Esophagus squamous epithelium (tissue), 5 donors: ENCODE measurements at regions not wholly inside any gene's neighbourhood (a gene's known extent, or its start where the extent isn't known, plus 50 kb on each side); places are given as distances from the start of the nearest gene placed in this dataset.

Experiments
- DNase-seq: peaks from one replicate; lab custom pipeline; 2025; lab: John Stamatoyannopoulos, UW
- H3K27ac ChIP-seq, 4 donors: fragments of 200-600 bp; sonication (generic); one replicate each; pipeline ENCODE4 v1.5.1; 2016 to 2019; ENCODE audit warnings: mild to moderate bottlenecking in 1 of 4
- H3K27me3 ChIP-seq, 4 donors: fragments of 200-600 bp; sonication (generic); 1 replicate in 3 of 4; 2 replicates in 1 of 4; pipeline versions ENCODE4 v1.5.1 to v1.6.0; 2017 to 2021; ENCODE audit warnings: antibody characterized with exemption in 1 of 4
- H3K36me3 ChIP-seq, 3 donors: fragments of 200-600 bp; sonication (generic); one replicate each; pipeline ENCODE4 v1.5.1; 2016 to 2019
- H3K4me1 ChIP-seq, 3 donors: fragments of 200-600 bp; sonication (generic); one replicate each; pipeline ENCODE4 v1.5.1; 2017 to 2019
- H3K4me3 ChIP-seq, 4 donors: fragments of 200-600 bp; sonication (generic); 1 replicate in 3 of 4; 2 replicates in 1 of 4; pipeline ENCODE4 v1.5.1; 2016 to 2019; ENCODE audit warnings: mild to moderate bottlenecking in 2 of 4, moderate library complexity in 1 of 4
- H3K9me3 ChIP-seq, 3 donors: fragments of 200-600 bp; sonication (generic); one replicate each; pipeline ENCODE4 v1.5.1; 2016 to 2019
- POLR2A ChIP-seq, 4 donors: fragments of 450-650 bp; IDR thresholded peaks; one replicate each; pipeline ENCODE4 v1.6.1; 2017; ENCODE audit warnings: antibody characterized with exemption in 4 of 4, mild to moderate bottlenecking in 4 of 4, moderate library complexity in 3 of 4
- WGBS, 2 donors: methylation state at CpG; one replicate each; pipeline ENCODE4 v1.1.5; 2018; 5-methylcytosine and 5-hydroxymethylcytosine counted together
- intact Hi-C: fragments of 100-400 bp; cut with DNase I; formaldehyde crosslinking; loops from one replicate; pipeline ENCODE4 v1.15.0; 2022
- TF ChIP-seq, protein P1 (sequence below), 6 experiments: fragments of 450-650 bp in 4 of 6; fragments of 200-600 bp in 2 of 6; sonication (generic) in 2 of 6; IDR thresholded peaks; one replicate each; pipeline ENCODE4 v1.5.1; 2016 to 2019; ENCODE audit warnings: antibody characterized with exemption in 6 of 6, mild to moderate bottlenecking in 4 of 6, moderate library complexity in 4 of 6
- donor health status: DM: yes; HTN: yes; CAD: no.

- Histone ChIP-seq H3K9me3 (no peaks in the 10 kb centered on the region), H3K27ac (no peak overlapping the region), H3K4me3 (no peak overlapping the region), H3K27me3 (peaks cover 0 to 51% (median 0%) of the 10 kb centered on the region in 4 donors), H3K36me3 (no peaks in the 10 kb centered on the region), H3K4me1 (no peaks in the 10 kb centered on the region)
- no peak for TF ChIP-seq POLR2A (IDR thresholded peaks at IDR 0.05)
- TF ChIP-seq, protein P1, sequence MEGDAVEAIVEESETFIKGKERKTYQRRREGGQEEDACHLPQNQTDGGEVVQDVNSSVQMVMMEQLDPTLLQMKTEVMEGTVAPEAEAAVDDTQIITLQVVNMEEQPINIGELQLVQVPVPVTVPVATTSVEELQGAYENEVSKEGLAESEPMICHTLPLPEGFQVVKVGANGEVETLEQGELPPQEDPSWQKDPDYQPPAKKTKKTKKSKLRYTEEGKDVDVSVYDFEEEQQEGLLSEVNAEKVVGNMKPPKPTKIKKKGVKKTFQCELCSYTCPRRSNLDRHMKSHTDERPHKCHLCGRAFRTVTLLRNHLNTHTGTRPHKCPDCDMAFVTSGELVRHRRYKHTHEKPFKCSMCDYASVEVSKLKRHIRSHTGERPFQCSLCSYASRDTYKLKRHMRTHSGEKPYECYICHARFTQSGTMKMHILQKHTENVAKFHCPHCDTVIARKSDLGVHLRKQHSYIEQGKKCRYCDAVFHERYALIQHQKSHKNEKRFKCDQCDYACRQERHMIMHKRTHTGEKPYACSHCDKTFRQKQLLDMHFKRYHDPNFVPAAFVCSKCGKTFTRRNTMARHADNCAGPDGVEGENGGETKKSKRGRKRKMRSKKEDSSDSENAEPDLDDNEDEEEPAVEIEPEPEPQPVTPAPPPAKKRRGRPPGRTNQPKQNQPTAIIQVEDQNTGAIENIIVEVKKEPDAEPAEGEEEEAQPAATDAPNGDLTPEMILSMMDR (IDR thresholded peaks at IDR 0.05), result no peak
- intact Hi-C loops, result no loop called here
- no peak for DNase-seq
- WGBS, 2 donors, result 46 to 61% methylated on average over 4 of the region's 4 CpGs
Measured at GRCh38 chr22:35198738-35199137, 58.6 kb upstream of the HMGXB4 start.

GRCh38 chr22:35202376-35202775 lies 54.9 kb upstream of the HMGXB4 start:
- no peak overlapping the region for H3K27ac ChIP-seq
- no peak overlapping the region for H3K4me3 ChIP-seq
- no peaks in the 10 kb centered on the region for H3K36me3 ChIP-seq
- intact Hi-C loops, result no loop called here
- TF ChIP-seq, protein P1 (IDR thresholded peaks at IDR 0.05), result no peak
- no peak for TF ChIP-seq POLR2A (IDR thresholded peaks at IDR 0.05)
- H3K27me3 ChIP-seq, result peaks cover 0 to 63% (median 0%) of the 10 kb centered on the region in 4 donors
- H3K9me3 ChIP-seq, result no peaks in the 10 kb centered on the region
- DNase-seq, result no peak
- H3K4me1 ChIP-seq, result no peaks in the 10 kb centered on the region

DNA sequence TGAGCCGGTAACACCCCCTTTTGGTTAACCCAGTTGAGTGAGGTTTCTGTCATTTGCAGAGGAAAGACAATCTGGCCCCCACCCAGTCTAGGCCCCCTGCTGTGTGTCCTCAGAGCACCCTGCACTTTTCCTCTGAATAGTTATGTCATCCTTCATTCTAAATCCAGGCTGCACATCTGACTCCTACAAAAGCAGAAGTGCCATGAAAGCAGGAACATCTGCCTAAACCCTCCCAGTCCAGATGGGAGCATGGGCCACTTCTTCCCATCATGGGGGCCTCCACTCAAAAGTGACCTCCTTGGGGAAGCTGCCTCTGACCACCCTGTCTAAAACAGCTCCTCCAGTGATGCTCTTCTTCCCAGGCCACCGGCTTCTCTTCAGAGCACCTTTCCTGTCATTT lies 53.7 kb upstream of the HMGXB4 start:
- Histone ChIP-seq H3K36me3 (no peaks in the 10 kb centered on the region), H3K4me3 (no peak overlapping the region), H3K9me3 (no peaks in the 10 kb centered on the region), H3K27ac (no peak overlapping the region), H3K27me3 (peaks cover 0 to 60% (median 0%) of the 10 kb centered on the region in 4 donors), H3K4me1 (no peaks in the 10 kb centered on the region)
- 73 to 90% methylated on average over 2 of the region's 2 CpGs for whole genome bisulfite sequencing, 2 donors
- no peak for DNase-seq
- intact Hi-C loops, result no loop called here
- TF ChIP-seq, protein P1 (IDR thresholded peaks at IDR 0.05), result no peak
- no peak for TF ChIP-seq POLR2A (IDR thresholded peaks at IDR 0.05)

DNA sequence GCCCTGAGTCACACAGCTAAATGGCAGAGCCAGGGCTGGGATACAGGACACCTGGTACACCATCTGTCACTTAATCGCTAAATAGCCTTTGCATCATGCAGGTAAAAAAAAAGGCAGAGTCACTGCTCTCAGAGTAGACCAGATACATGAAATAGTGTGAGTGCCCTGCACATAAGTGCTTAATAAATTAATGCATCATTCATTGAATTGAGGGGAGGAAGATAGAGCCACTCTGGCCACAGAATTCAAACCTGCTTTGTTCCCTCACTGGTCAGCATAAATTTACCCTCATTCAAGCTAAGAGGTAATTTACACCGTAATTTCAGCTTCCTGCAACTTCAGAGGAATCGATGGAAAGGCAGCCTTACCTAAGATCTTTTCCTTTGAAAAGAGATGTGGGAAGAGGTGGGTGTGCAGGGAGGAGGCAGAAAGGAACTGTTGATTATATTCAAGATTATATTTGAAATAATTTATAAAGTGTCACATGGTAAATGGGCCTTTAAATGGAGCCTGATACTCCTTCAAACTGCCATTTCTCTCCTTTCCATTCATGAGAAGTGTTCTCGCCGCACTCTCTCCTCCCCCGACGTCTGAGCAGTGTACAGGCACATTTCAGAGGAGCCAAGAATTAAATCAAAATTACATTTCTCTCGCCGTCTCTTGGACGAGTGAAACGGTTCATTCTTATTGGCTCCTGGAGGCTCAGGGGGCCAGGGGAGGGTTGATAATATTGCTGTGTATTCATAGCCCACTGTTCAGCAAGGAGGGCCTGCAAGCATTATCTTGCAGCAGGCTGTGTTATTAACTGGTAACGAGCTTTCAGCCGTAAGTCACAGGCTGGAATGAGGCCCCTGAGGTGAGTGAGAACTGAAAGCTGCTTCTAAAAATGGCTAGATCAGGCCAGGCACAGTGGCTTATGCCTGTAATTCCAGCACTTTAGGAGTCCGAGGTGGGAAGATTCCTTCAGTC lies 52.2 kb upstream of the HMGXB4 start:
- Histone ChIP-seq H3K4me1 (no peaks in the 10 kb centered on the region), H3K4me3 (no peak overlapping the region), H3K36me3 (no peaks in the 10 kb centered on the region), H3K27me3 (peaks cover 0 to 49% (median 0%) of the 10 kb centered on the region in 4 donors), H3K9me3 (no peaks in the 10 kb centered on the region), H3K27ac (no peak overlapping the region)
- no peak for DNase-seq
- TF ChIP-seq, protein P1 (IDR thresholded peaks at IDR 0.05), result no peak
- WGBS, 2 donors, result 62 to 63% methylated on average over 11 to 14 of the region's 14 CpGs
- intact Hi-C loops, result no loop called here

GRCh38 chr22:35205961-35206360 lies 51.3 kb upstream of the HMGXB4 start:
- Histone ChIP-seq H3K4me1 (no peaks in the 10 kb centered on the region), H3K36me3 (no peaks in the 10 kb centered on the region), H3K9me3 (no peaks in the 10 kb centered on the region), H3K27me3 (peaks cover 0 to 55% (median 0%) of the 10 kb centered on the region in 4 donors), H3K4me3 (no peak overlapping the region), H3K27ac (no peak overlapping the region)
- WGBS, 2 donors, result 16 to 20% methylated on average over 5 of the region's 5 CpGs
- DNase-seq, result no peak
- intact Hi-C loops, result no loop called here
- no peak for TF ChIP-seq POLR2A (IDR thresholded peaks at IDR 0.05)
- TF ChIP-seq, protein P1 (IDR thresholded peaks at IDR 0.05), result no peak
